ENCODE measurements at regions not wholly inside any gene's neighbourhood (a gene's known extent, or its start where the extent isn't known, plus 50 kb on each side); places are given as distances from the start of the nearest gene placed in this dataset.

DNA sequence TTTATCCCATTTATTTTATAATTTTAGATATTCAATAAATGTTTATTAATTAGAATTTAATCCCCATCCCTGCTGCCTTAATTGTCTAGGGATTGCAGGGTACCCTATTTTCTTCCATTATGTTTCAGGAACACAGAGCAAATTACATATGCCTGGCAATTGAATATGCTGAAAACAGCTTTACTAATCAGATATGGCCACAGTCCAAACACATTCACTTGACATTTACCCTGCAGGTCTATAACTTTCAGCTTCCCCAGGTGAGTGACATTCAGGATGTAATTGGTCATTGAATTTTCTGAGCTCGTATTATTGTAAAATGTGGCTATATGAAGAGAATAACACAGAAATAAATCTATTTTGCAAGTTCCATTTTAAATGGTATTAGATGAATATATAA, 218.7 kb upstream of the NDST4 start:
- no TSS peak for BruUV-seq (replicated peaks)
- Mint-ChIP-seq H3K4me3 (ENCODE audit: unreplicated experiment) (no peak overlapping the region), H3K4me1 (ENCODE audit: insufficient read depth, unreplicated experiment) (no peaks in the 10 kb centered on the region), H3K27me3 (ENCODE audit: insufficient read depth, unreplicated experiment) (no peaks in the 10 kb centered on the region), H3K36me3 (ENCODE audit: insufficient read depth, unreplicated experiment) (no peaks in the 10 kb centered on the region), H3K9me3 (ENCODE audit: unreplicated experiment) (no peaks in the 10 kb centered on the region), H3K27ac (ENCODE audit: low read depth, unreplicated experiment) (no peak overlapping the region)
- no peak for DNase-seq (ENCODE audit: unreplicated experiment)
- POLR2A ChIA-PET: no interaction called here
- TF ChIP-seq, protein P1, sequence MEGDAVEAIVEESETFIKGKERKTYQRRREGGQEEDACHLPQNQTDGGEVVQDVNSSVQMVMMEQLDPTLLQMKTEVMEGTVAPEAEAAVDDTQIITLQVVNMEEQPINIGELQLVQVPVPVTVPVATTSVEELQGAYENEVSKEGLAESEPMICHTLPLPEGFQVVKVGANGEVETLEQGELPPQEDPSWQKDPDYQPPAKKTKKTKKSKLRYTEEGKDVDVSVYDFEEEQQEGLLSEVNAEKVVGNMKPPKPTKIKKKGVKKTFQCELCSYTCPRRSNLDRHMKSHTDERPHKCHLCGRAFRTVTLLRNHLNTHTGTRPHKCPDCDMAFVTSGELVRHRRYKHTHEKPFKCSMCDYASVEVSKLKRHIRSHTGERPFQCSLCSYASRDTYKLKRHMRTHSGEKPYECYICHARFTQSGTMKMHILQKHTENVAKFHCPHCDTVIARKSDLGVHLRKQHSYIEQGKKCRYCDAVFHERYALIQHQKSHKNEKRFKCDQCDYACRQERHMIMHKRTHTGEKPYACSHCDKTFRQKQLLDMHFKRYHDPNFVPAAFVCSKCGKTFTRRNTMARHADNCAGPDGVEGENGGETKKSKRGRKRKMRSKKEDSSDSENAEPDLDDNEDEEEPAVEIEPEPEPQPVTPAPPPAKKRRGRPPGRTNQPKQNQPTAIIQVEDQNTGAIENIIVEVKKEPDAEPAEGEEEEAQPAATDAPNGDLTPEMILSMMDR (IDR thresholded peaks at IDR 0.05; ENCODE audit: unreplicated experiment): no peak
- intact Hi-C loops (cut with micrococcal nuclease): no loop called here
- CTCF ChIA-PET: no interaction called here

DNA sequence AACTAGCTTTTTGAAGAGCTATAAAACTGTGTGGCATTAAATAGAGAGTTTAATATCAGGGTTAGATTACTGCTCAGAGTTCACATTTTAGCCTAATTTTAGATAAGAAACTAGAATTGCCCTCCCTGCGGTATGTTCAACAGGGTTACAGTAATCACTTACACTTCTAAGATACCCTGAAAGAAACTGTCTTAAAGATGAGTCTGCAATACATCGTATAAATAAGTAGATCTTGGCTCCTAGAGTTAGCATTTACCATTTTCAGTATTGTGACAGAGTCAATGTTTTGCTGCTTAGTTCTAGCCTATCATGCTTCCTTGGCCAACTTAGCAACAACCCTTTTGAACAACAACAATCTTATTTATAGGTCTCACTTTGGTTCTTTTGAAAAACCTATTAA, 217.8 kb upstream of the NDST4 start:
- CTCF ChIA-PET: no interaction called here
- POLR2A ChIA-PET: interaction anchor here (0.6 kb wide), 1 partner anchor 117 kb away, joined by 3 read pairs; no protein-coding TSS in a partner anchor

DNA sequence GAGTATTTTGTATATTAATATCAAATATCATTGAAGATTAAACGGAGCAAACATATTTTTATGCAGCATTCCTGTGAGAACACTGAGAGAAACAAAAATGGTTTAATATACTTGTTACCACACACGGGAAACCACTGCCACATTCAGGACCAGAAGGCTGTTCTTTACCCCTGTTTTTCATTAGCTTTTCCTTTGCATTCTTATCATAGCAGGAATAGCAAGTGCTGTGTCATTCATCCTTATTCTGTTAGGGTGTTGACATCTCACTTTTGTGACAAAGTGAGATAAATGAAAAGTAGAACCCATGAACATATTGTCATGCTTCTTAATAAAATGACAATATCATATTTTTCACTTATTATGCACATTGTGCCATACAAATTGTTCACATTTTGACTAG, 212.4 kb upstream of the NDST4 start:
- CTCF ChIA-PET: no interaction called here
- H3K36me3 Mint-ChIP-seq (ENCODE audit: insufficient read depth, unreplicated experiment): no peaks in the 10 kb centered on the region
- no peak for DNase-seq (ENCODE audit: unreplicated experiment)
- no TSS peak for BruUV-seq (replicated peaks)
- TF ChIP-seq, protein P1 (IDR thresholded peaks at IDR 0.05; ENCODE audit: unreplicated experiment): no peak
- no peaks in the 10 kb centered on the region for H3K9me3 Mint-ChIP-seq (ENCODE audit: unreplicated experiment)
- intact Hi-C loops (cut with micrococcal nuclease): no loop called here
- POLR2A ChIA-PET: no interaction called here
- no peak overlapping the region for H3K27ac Mint-ChIP-seq (ENCODE audit: low read depth, unreplicated experiment)
- no peak overlapping the region for H3K4me3 Mint-ChIP-seq (ENCODE audit: unreplicated experiment)
- no peaks in the 10 kb centered on the region for H3K27me3 Mint-ChIP-seq (ENCODE audit: insufficient read depth, unreplicated experiment)
- peaks cover 7% of the 10 kb centered on the region for H3K4me1 Mint-ChIP-seq (ENCODE audit: insufficient read depth, unreplicated experiment)

More for the DNA sequence above, 217.8 kb upstream of the NDST4 start:
- Mint-ChIP-seq H3K9me3 (ENCODE audit: unreplicated experiment) (no peaks in the 10 kb centered on the region), H3K4me3 (ENCODE audit: unreplicated experiment) (no peak overlapping the region), H3K27ac (ENCODE audit: low read depth, unreplicated experiment) (no peak overlapping the region), H3K27me3 (ENCODE audit: insufficient read depth, unreplicated experiment) (no peaks in the 10 kb centered on the region), H3K36me3 (ENCODE audit: insufficient read depth, unreplicated experiment) (no peaks in the 10 kb centered on the region), H3K4me1 (ENCODE audit: insufficient read depth, unreplicated experiment) (no peaks in the 10 kb centered on the region)
- TF ChIP-seq, protein P1 (IDR thresholded peaks at IDR 0.05; ENCODE audit: unreplicated experiment): no peak
- DNase-seq (ENCODE audit: unreplicated experiment): no peak
- no TSS peak for BruUV-seq (replicated peaks)
- intact Hi-C loops (cut with micrococcal nuclease): no loop called here

DNA sequence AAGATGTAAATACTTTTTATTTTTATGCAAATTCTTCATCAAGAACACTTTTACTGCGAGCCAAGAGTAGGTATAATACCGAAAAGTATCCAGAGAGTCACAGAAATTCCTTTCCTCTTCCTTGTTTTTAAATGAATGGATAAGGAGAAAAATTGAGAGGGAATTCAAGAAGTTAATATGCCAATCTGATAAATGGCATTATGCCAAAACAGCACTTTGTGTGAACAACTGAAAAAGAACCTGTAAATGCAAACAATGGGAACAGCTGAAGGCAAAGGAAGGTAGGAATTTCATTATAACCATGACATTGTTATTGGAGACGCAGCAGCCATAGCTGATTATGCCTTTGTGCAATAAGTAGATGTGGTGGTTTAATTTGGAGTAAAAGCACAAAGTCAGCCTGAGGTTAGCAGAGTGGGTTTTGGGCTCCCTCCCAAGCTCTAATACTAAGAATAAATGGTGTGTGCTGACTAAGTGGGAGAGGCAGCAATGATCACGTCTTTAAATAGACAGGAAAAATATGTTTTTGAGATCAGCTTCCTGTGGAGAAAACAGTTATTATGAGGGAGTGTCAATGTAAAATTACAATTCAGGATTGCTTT, 209.8 kb upstream of the NDST4 start:
- no TSS peak for BruUV-seq (replicated peaks)
- intact Hi-C loops (cut with micrococcal nuclease): no loop called here
- DNase-seq (ENCODE audit: unreplicated experiment): no peak
- Mint-ChIP-seq H3K9me3 (ENCODE audit: unreplicated experiment) (no peaks in the 10 kb centered on the region), H3K27ac (ENCODE audit: low read depth, unreplicated experiment) (no peak overlapping the region), H3K4me1 (ENCODE audit: insufficient read depth, unreplicated experiment) (peaks cover 7% of the 10 kb centered on the region), H3K4me3 (ENCODE audit: unreplicated experiment) (no peak overlapping the region), H3K27me3 (ENCODE audit: insufficient read depth, unreplicated experiment) (no peaks in the 10 kb centered on the region), H3K36me3 (ENCODE audit: insufficient read depth, unreplicated experiment) (no peaks in the 10 kb centered on the region)
- ChIA-PET POLR2A (interaction anchor here (1.3 kb wide), 1 partner anchor 16 kb away, joined by 3 read pairs; no protein-coding TSS in a partner anchor), CTCF (interaction anchor here (0.6 kb wide), 1 partner anchor 11 kb away, joined by 3 read pairs; no protein-coding TSS in a partner anchor)
- TF ChIP-seq, protein P1 (IDR thresholded peaks at IDR 0.05; ENCODE audit: unreplicated experiment): no peak
